K562 (cell line): ENCODE measurements at regions not wholly inside any gene's neighbourhood (a gene's known extent, or its start where the extent isn't known, plus 50 kb on each side); places are given as distances from the start of the nearest gene placed in this dataset.

Experiments
- MYBL2 ChIP-seq, 2 experiments: fragments of 450-650 bp in 1 of 2; sonication (generic) in 1 of 2; formaldehyde crosslinking in 1 of 2; IDR thresholded peaks; 2 replicates each; pipeline versions ENCODE4 v1.6.1 to v1.8.1; 2017 to 2022; ENCODE audit warnings: borderline replicate concordance in 1 of 2, inconsistent platforms in 1 of 2, low read depth in 1 of 2, mild to moderate bottlenecking in 1 of 2, missing genetic modification reagents in 1 of 2, moderate library complexity in 1 of 2
- PATZ1 ChIP-seq: fragments of 250-450 bp; sonication (Bioruptor Pico); IDR thresholded peaks from 2 replicates; pipeline ENCODE4 v1.5.0; 2020; ENCODE audit warnings: mild to moderate bottlenecking, borderline replicate concordance
- SMAD3 ChIP-seq: fragments of 450-650 bp; formaldehyde crosslinking; conservative IDR thresholded peaks from 2 replicates; pipeline ENCODE4 v1.4.0; 2020; ENCODE audit warnings: mild to moderate bottlenecking

GRCh38 chr2:190810981-190811587 lies 69.5 kb upstream of the GLS start:
- TF ChIP-seq MYBL2 (IDR thresholded peaks at IDR 0.05; ENCODE audit: low read depth), result no peak
- TF ChIP-seq MYBL2 (CRISPR knock-in tag; IDR thresholded peaks at IDR 0.05; ENCODE audit: borderline replicate concordance), result no peak
- no peak for TF ChIP-seq PATZ1 (CRISPR knock-in tag)
- TF ChIP-seq SMAD3 (CRISPR knock-in tag), result no peak
